HG03097 (cell line): ENCODE measurements at regions not wholly inside any gene's neighbourhood (a gene's known extent, or its start where the extent isn't known, plus 50 kb on each side); places are given as distances from the start of the nearest gene placed in this dataset.

Source experiments
- ATAC-seq: cut with Tn5 transposase; IDR thresholded peaks from one replicate; pipeline ENCODE4 v1.9.1; 2021; ENCODE audit not compliant: unreplicated experiment, low FRiP score

DNA sequence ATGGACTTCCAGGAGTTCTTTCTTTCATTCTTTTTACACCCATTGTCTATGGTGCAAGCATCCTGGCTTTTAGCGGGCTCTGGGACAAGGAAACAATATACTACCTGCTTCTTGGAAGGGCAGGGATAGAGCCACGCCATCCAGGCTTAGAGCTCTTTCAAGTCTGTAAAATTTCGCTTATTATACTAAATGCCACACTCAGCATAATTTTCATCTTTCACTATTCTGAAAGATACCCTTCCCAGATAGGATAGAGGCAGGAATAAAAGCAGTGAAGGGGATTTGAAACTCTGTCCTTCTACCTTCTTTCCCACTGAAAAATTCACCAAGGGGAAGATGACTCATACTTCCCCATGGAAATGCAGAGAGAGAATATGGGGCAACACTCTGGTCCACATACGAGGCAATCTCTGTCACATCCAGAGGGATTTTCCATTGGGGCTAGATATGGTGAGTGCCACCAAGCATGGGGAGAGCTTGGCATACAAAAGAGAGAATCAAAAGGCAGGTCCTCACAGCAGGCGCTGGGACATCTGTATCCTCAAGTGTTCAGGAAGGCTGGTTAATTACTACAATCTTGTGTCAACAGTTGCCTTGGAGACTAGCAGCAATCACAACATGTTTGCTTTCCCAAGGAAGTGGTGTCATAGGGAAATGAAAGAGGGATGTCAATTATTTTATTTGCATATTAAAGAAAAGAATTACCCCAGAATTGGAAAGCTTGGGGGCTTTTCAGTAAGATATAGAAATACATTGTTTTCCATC lies 127.6 kb downstream of the TDRD15 start:
- no peak for ATAC-seq

- no peak for ATAC-seq
These were observed 129.7 kb downstream of the TDRD15 start for GRCh38 chr2:21253311-21254027.

- no peak for ATAC-seq
These were observed 130.6 kb downstream of the TDRD15 start for GRCh38 chr2:21254170-21254965.

DNA sequence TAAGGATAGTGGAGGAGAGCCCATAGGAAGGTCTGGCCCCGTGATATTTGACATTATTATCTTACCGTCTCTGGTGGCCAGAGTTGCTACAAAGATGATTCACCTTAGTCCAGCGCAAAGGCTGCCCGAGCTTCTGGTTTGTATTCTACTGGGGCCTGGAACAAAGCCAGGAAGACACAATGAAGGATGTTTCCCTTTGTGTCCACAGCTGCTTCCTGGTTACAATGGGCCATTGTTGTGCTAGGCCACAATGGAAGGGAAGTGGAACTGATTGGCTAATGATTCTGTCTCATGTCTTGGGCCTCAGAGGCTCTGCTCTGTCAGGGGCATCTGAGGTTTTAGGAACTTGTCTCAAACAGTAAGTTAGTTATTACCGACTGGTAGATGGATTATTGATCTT lies 132.2 kb downstream of the TDRD15 start:
- peak; percentile 83 for ATAC-seq

DNA sequence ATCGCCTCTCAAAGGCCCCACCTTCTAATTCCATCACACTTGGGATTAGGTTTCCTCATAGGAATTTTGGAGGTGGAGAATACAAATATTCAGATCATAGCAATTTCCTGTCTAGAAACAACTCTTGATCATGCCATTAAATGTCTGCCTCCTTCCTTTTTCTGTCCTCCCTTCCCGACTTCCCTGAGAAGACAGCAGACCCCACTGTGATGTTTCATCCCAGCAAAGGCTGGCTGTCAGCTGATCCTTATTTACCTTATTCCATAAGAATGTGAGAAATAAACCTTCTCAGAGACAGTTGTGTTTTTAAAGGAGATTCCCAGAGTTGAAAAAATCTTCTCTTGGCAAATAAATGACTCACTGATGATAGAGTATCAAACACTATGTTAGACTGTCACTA lies 133.9 kb downstream of the TDRD15 start:
- ATAC-seq: no peak

DNA sequence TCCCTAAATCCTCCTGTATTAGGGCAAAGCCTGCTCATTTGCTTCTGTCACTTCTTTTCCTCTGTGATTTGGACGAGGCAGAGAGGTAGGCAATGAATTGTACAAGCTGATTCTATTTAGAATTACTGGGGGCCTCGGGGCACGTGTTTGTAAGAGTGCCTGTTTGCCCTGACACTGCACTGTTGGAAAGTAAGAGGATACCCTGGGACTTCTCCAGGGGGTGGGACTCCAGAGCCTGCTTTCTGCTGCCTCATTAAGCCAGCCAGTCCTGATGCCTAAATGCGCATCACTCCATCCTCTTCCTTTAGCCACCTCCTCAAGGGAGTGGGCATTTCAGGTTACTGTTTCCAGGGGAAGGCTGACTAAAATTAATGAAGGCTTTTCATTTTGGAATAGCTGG lies 134.3 kb downstream of the TDRD15 start:
- ATAC-seq: no peak

DNA sequence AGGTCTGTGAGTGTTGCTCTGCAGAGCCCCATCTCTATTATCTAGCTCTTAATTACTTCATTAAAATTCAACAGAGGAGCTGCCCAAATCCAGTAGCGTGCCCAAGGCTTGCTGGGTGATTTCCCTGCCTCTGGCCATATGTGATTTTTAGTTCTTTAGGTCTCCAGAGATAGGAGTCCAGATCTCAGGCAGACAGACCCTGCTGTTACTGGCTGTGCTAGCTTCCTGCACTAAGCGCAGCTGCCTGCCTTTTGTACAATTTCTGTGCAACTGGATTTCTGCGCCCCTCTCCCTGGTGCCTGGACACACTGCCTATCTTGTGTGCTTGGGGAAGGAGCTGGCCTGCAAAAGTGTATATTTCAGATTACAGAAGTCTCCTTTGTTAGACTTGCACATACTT lies 136.5 kb downstream of the TDRD15 start:
- no peak for ATAC-seq

DNA sequence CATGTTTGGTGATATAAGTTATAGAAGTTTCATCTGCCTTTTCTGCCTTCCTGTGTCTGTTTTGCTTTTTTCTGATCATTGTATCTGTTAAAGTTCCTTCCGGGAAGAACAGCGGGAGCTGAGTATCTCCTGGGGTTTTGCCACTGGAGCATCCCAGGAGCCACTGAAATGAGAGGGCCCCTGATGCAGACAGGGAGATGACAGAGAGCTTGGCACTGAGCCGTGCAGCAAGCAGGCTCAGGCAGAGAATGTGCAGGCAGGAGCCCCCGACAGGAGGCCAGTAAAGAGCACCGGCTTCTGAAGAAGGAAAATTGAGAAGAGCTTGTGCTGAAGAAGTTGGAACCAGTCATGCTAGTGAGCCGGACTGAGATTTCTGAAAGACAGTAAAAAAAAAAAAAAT lies 137.8 kb downstream of the TDRD15 start:
- no peak for ATAC-seq

GRCh38 chr2:21262426-21262940 lies 138.7 kb downstream of the TDRD15 start:
- no peak for ATAC-seq

DNA sequence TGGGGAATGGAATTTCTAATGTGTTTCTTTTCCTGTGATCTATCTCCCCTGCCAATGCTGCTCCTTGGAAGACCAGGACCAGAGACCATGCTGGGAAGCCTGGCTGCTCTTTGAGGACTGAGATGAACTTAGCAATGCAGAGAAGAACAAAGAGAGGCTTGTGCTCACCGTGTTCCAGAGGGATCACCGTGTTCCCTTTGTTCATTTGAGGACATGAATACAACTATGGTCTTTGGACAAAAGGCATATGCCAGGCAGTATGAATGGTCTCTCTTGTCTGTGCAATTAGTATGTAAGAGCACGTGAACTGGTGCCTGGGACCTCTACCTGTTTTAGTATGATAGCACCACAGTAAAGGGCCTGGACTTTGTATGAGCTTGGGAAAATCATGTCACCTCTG lies 139.9 kb downstream of the TDRD15 start:
- no peak for ATAC-seq

DNA sequence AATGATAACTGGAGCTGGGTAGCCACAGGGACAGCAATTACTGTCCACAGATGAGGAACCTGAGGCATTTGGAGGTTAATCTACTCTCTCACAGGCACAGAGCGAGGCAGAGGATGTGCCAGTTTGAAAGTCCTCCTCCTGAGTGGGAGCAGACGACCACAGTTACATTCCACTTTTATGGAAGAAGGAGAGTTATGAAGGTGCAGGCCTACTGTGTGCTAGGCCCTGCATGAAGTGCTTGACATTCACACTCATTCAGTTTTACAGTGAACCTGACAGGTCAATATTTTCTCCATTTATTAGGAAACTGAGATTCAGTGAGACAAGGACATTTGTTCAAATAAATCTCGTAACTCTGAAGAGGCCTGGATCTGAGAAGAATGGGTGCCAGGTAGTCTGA lies 142.0 kb downstream of the TDRD15 start:
- no peak for ATAC-seq

DNA sequence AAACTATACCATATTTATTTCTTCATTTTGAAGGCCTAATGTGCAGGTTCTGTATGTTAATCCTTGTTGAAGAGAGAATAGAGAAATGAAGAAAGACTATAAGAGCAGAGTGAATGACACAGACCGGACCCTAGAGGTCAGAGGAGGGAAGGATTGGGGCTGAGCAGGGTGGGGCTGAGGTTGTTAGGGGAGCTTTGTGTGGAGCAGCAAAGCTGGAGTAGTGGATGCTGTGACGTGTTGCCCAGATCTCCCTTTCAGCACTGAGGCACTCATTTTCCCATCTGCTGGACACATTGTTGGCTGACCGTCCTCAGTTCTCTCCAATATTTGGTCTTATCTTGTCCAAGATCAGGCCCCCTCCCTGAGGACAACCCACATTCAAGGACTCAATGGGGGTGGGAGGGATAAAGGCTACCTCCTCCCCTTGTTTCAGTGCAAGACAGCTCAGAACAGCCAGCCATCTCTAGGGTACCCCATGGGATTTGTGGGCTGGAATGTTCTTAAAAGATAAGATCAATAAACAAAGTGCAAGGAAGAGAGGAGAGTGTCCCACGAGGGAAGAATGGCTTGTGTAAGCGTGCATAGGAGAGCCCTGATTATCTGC lies 143.6 kb downstream of the TDRD15 start:
- no peak for ATAC-seq

DNA sequence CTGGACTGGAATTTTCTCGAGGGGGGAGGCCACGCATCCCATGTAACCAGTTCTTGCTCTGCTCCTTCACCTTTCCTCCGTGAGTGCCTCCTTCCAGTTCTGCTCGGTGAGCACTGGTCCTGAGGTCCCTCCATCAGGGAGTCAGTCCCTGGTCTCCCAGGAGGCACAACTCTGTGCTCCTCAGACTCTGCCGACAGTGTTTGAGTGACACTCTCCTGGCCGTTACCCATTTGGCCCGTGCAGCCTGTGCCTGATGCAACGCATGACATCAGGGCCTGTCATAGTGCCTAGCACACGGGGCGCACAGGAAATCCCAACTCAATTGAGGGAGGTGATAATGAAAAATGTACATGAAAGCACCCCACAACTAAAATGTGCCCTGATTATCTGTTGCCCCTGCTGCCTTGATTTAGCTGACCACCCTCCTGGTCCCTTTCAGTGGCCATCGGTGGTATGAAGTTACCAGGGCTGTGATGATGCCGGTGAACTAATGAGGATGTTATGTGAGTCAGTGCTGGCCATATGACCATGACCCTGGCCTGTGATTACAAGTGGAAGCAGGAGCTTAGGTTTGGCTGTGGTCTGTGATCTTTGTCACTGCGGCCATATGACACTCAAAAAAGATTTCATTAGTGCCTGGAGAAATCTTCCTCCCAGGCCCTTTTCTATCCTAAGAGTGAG lies 144.6 kb downstream of the TDRD15 start:
- no peak for ATAC-seq

- no peak for ATAC-seq
These were observed 145.1 kb downstream of the TDRD15 start for GRCh38 chr2:21268878-21269224.

GRCh38 chr2:21269382-21269781 lies 145.6 kb downstream of the TDRD15 start:
- ATAC-seq: no peak

GRCh38 chr2:21270083-21270491 lies 146.3 kb downstream of the TDRD15 start:
- ATAC-seq: no peak

DNA sequence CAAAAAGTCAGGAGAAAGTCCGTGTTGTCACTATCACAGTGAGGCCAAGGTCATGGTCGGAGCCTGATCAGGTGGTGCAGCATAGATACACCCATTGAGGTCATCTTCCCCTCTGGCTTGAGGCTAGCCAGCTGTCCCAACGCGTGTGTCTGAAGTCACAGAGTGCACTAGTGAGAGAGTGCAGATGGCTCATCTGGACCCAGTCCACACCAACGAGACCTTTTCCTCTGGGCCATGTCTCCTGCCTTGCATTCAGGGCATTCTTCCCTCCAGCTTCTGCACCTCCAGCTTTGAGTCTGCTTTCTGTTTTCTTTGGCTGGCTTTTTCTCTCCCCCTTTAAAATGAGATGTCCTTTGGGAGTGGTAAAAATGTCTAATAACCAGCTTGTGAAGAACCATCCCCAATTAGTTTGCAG lies 146.9 kb downstream of the TDRD15 start:
- ATAC-seq: no peak

DNA sequence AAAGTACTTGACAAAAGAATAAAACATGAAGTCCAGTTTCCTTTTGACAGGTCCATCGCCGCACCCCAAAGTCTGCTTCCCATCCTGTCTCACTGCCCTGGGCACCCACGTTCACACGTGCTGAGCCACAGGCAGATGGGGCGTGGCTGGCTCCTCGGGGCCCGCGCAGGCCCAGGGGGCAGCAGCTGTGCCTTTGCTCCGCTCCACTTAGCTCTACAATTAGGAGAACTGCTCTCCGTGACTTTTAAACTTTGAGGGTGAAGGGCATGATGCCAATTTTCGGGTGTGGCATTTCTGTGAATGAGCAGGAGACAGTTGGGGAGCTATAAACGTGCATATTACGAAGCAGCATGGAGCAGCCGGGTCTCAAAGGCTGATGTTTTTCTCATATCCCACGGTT lies 152.4 kb downstream of the TDRD15 start:
- ATAC-seq: no peak

DNA sequence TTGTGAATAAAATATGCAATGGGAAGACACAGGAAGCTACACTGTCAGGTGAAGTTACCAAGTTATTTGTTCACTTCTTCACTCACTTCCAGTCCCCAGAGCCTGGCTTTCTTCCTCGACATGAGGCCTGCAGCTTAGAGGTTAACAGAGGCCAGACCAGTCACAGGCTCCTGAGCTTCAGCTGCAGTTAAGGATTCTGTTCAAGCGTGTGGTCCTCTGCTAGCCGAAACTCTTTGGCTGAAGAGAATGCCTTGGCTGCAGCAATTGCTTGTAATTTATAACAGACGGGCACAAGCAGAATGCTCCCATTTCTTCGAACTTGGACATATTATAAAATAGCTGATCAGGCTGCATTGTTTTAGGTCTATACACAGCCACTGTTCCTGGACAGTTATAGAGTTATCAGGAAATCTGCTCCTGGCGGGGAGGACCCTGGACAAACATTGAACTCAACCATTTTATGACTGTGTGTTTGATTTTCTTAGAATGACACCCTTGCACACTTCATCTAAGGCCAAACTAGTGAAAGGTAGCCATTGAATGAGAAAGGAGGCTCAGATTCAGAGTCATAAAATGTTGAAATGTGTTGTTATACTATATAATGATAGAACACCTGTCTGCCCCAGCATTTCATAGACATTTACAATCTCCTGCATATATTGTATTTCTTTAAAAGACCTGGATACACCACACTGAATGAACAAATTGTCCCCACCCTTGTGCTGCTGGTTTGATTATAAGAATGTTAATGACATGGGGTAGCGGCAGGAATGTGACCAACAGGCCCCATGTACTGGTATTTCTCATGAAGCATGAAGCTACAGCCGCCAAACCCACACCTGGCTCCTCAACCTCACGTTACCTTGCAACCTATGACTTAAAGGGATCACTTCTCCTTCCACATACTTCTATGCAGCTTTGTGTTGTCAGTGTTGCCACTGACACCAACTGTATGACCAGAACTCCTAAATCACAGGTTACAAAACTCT lies 153.6 kb downstream of the TDRD15 start:
- ATAC-seq: no peak
